ENCODE measurements at regions not wholly inside any gene's neighbourhood (a gene's known extent, or its start where the extent isn't known, plus 50 kb on each side); places are given as distances from the start of the nearest gene placed in this dataset.

- TF ChIP-seq, protein P1, sequence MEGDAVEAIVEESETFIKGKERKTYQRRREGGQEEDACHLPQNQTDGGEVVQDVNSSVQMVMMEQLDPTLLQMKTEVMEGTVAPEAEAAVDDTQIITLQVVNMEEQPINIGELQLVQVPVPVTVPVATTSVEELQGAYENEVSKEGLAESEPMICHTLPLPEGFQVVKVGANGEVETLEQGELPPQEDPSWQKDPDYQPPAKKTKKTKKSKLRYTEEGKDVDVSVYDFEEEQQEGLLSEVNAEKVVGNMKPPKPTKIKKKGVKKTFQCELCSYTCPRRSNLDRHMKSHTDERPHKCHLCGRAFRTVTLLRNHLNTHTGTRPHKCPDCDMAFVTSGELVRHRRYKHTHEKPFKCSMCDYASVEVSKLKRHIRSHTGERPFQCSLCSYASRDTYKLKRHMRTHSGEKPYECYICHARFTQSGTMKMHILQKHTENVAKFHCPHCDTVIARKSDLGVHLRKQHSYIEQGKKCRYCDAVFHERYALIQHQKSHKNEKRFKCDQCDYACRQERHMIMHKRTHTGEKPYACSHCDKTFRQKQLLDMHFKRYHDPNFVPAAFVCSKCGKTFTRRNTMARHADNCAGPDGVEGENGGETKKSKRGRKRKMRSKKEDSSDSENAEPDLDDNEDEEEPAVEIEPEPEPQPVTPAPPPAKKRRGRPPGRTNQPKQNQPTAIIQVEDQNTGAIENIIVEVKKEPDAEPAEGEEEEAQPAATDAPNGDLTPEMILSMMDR (IDR thresholded peaks at IDR 0.05; ENCODE audit: low read depth, low read length, missing control alignments): no peak
- DNase-seq (ENCODE audit: extremely low read depth, low read depth): no peak
- no peak overlapping the region for H3K4me3 ChIP-seq (replicated peaks; ENCODE audit: low read depth, low read length)
These were observed 184.2 kb upstream of the FOXA2 start for GRCh38 chr20:22768266-22769178.

- H3K4me3 ChIP-seq (replicated peaks; ENCODE audit: low read depth, low read length): no peak overlapping the region
- TF ChIP-seq, protein P1 (IDR thresholded peaks at IDR 0.05; ENCODE audit: low read depth, low read length, missing control alignments): no peak
- no peak for DNase-seq (ENCODE audit: extremely low read depth, low read depth)
These were observed 185.9 kb upstream of the FOXA2 start for GRCh38 chr20:22770241-22770800.

DNA sequence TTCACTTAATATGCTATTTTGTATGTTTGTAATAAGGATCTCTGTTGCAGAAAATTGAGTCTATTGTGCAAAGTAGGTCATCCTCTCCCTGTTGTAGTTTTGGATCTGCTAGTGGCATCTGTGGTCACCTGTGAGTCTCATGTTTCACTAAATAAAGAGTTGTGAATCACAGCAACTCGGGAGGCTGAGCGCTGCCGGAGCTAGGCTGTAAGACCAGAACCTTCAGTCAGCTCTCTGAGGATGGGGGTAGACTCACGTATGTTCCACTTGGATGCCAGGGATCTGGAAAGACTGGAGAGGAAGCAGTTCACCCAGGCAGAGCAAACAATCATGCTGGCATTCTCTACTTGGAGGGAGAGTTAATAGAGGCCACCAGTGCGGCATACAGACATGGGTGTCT lies 187.3 kb upstream of the FOXA2 start:
- no peak for DNase-seq (ENCODE audit: extremely low read depth, low read depth)
- no peak overlapping the region for H3K4me3 ChIP-seq (replicated peaks; ENCODE audit: low read depth, low read length)
- TF ChIP-seq, protein P1 (IDR thresholded peaks at IDR 0.05; ENCODE audit: low read depth, low read length, missing control alignments): no peak

DNA sequence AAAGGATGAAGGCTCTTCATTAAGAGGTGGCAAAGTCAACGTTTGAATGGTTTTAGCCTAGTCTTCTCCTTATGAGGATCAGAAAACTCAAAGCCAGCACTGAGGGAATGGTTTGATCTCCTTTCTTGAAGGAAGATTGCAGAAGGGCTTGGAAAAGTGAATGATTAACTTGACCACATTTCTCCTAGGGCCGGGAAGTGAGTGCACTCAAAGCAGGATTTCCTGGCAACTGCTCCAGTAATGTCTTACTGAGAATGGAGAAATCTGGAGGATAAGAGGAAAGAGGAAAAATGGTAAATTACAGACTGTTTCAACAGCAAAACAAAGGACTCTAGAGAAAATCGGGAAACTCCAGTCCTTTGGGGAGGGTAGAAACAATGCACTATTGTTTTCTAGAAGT lies 189.0 kb upstream of the FOXA2 start:
- DNase-seq (ENCODE audit: extremely low read depth, low read depth): no peak
- TF ChIP-seq, protein P1 (IDR thresholded peaks at IDR 0.05; ENCODE audit: low read depth, low read length, missing control alignments): no peak
- H3K4me3 ChIP-seq (replicated peaks; ENCODE audit: low read depth, low read length): no peak overlapping the region

DNA sequence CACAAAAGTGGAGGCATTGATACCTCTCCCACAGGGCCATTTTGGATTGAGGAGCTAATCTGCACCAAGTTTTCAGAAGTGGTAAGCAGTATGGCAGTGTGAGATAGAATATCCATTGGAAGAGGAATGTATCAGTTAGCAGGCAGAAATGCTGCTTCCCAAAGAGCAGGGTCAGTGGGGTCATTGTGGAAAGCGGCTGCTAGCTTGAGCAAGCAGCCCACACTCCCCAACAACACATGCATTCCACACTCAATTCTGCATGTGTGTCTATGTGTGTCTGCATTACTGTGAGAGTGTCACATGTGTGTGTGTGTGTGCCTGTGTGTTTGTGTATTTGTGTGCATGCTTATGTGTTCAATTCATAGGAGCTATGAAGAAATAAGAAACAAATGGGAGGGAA lies 190.9 kb upstream of the FOXA2 start:
- no peak for DNase-seq (ENCODE audit: extremely low read depth, low read depth)
- TF ChIP-seq, protein P1 (IDR thresholded peaks at IDR 0.05; ENCODE audit: low read depth, low read length, missing control alignments): no peak
- H3K4me3 ChIP-seq (replicated peaks; ENCODE audit: low read depth, low read length): no peak overlapping the region

DNA sequence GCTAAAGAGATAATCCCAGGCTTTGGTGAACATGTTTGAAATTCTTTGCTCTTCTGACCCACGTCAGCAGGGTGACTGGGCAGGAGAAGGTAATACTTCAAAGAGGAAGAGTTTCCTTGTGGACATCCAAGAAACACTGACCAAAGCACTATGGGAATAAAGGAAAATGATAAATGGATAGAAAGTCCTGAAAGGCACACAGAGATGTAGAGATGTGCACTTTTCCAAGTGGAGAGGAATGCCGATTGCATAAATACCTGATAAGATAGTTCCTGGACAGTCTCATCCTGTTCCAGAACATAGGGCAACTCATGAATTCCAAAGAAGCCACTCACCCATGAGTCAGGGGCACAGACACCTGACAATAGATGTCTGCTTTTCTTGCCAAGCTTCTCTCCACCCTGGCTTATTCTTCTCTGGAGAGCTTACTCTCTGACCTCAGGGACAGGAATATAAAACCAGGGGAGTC lies 191.3 kb upstream of the FOXA2 start:
- no peak overlapping the region for H3K4me3 ChIP-seq (replicated peaks; ENCODE audit: low read depth, low read length)
- TF ChIP-seq, protein P1 (IDR thresholded peaks at IDR 0.05; ENCODE audit: low read depth, low read length, missing control alignments): no peak
- DNase-seq (ENCODE audit: extremely low read depth, low read depth): no peak

All from HFF-Myc (cell line).